ENCODE measurements at regions not wholly inside any gene's neighbourhood (a gene's known extent, or its start where the extent isn't known, plus 50 kb on each side); places are given as distances from the start of the nearest gene placed in this dataset.

DNA sequence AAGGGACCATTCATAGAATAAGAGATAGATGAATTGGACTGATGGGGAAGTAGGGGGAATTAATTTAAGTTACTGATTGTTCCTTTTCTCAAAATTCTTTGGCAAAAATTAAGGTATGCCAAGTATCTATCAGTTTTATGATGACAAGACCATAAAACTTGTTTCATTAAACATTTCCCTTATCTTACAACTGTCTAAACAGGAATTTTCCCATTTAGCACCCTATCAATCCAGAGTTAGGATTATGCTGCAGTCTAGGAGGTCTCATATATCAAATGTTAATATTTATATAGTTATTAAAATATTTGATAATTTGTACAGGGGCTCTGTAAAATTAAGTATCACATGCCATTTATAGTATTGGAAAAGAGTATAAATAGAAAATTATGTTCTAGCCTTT lies 51.5 kb upstream of the ARID1B start:
- peaks cover 5% of the 10 kb centered on the region for H3K4me1 Mint-ChIP-seq (ENCODE audit: low read depth)
- no peaks in the 10 kb centered on the region for H3K27me3 Mint-ChIP-seq (ENCODE audit: low read depth)
- no peaks in the 10 kb centered on the region for H3K36me3 Mint-ChIP-seq (ENCODE audit: low read depth)
- DNase-seq (ENCODE audit: low spot score), result no peak
- H3K27ac Mint-ChIP-seq (ENCODE audit: unreplicated experiment), result no peak overlapping the region
- no peak overlapping the region for H3K4me3 Mint-ChIP-seq (ENCODE audit: unreplicated experiment)
- H3K9me3 Mint-ChIP-seq (ENCODE audit: low read depth), result no peaks in the 10 kb centered on the region
- TF ChIP-seq, protein P1, sequence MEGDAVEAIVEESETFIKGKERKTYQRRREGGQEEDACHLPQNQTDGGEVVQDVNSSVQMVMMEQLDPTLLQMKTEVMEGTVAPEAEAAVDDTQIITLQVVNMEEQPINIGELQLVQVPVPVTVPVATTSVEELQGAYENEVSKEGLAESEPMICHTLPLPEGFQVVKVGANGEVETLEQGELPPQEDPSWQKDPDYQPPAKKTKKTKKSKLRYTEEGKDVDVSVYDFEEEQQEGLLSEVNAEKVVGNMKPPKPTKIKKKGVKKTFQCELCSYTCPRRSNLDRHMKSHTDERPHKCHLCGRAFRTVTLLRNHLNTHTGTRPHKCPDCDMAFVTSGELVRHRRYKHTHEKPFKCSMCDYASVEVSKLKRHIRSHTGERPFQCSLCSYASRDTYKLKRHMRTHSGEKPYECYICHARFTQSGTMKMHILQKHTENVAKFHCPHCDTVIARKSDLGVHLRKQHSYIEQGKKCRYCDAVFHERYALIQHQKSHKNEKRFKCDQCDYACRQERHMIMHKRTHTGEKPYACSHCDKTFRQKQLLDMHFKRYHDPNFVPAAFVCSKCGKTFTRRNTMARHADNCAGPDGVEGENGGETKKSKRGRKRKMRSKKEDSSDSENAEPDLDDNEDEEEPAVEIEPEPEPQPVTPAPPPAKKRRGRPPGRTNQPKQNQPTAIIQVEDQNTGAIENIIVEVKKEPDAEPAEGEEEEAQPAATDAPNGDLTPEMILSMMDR (IDR thresholded peaks at IDR 0.05), result no peak

DNA sequence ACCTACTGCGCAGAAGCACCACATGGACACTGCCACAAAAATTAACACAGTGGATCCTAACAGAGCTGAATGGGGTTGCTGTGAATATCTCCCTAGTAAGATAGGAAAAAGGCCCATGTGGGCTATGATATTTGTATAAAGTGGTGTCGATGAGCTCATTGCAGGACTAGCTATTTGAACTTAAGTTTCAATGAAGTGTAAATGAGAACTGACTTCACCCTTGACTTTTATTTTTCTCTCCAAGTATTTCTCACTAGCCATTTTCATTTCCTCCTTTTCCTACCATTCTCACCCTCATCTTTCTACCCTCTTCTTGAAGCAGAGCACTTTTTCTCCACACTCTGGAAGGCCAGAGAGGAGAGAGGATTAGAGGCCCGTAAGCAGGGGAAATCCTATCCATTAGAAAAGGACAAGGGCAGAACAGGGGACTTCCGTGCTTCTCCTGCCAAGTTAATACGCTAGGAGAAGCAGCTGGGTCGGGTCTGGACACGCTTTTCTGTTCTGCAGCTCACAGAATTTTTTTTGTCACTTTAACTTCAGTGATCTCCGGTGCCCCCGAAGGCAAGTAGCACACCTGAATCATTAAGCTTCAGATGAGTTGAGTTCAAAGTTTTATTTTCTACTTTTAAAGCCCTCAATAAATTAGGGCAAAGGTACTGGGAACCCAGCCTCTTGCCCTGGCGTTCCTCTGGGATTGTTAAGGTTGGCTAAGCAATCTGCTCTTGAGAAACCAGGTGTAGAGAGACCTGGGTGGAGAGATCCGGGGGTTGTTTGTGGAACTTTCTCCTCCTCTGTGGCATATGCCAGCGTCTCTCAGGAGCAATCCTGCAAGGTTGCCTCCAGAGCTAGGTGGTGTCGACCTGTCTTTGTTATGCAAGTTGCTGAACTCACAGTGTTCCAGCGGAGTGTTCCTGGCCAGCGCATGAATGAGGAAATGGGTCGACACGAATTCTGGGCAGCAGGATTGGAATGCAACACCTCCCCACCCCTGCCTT lies 56.2 kb upstream of the ARID1B start:
- no peaks in the 10 kb centered on the region for H3K27me3 Mint-ChIP-seq (ENCODE audit: low read depth)

GRCh38 chr6:156719720-156720563 lies 57.2 kb upstream of the ARID1B start:
- Mint-ChIP-seq H3K27ac (ENCODE audit: unreplicated experiment) (peak overlapping the region; percentile 85), H3K4me1 (ENCODE audit: low read depth) (peaks cover 21% of the 10 kb centered on the region), H3K9me3 (ENCODE audit: low read depth) (no peaks in the 10 kb centered on the region), H3K36me3 (ENCODE audit: low read depth) (no peaks in the 10 kb centered on the region), H3K4me3 (ENCODE audit: unreplicated experiment) (peak overlapping the region; percentile 57), H3K27me3 (ENCODE audit: low read depth) (no peaks in the 10 kb centered on the region)
- DNase-seq (ENCODE audit: low spot score), result no peak
- TF ChIP-seq, protein P1 (IDR thresholded peaks at IDR 0.05), result no peak

More for the DNA sequence above, 56.2 kb upstream of the ARID1B start:
- H3K9me3 Mint-ChIP-seq (ENCODE audit: low read depth), result no peaks in the 10 kb centered on the region
- no peak overlapping the region for H3K4me3 Mint-ChIP-seq (ENCODE audit: unreplicated experiment)
- peak overlapping the region; percentile 80 for H3K27ac Mint-ChIP-seq (ENCODE audit: unreplicated experiment)
- TF ChIP-seq, protein P1 (IDR thresholded peaks at IDR 0.05), result no peak
- no peak for DNase-seq (ENCODE audit: low spot score)
- H3K36me3 Mint-ChIP-seq (ENCODE audit: low read depth), result no peaks in the 10 kb centered on the region
- H3K4me1 Mint-ChIP-seq (ENCODE audit: low read depth), result peaks cover 21% of the 10 kb centered on the region

DNA sequence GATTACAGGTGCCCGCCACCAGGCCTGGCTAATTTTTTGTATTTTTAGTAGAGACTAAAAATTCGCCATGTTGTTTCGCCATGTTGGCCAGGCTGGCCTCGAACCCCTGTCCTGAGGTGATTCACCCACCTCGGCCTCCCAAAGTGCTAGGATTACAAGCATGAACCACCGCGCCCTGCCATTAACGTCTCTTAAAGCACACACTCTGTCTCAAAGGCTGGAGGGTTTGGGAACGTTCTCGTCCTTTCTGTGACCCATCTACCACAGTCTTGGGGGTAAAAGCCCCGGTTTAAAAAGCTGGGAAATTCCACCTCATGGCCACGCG lies 57.8 kb upstream of the ARID1B start:
- Mint-ChIP-seq H3K4me3 (ENCODE audit: unreplicated experiment) (peak overlapping the region; percentile 57), H3K27me3 (ENCODE audit: low read depth) (no peaks in the 10 kb centered on the region), H3K4me1 (ENCODE audit: low read depth) (peaks cover 21% of the 10 kb centered on the region), H3K36me3 (ENCODE audit: low read depth) (no peaks in the 10 kb centered on the region), H3K27ac (ENCODE audit: unreplicated experiment) (peak overlapping the region; percentile 85), H3K9me3 (ENCODE audit: low read depth) (no peaks in the 10 kb centered on the region)
- TF ChIP-seq, protein P1 (IDR thresholded peaks at IDR 0.05), result no peak
- DNase-seq (ENCODE audit: low spot score), result no peak
